Coronary artery (tissue), 2 donors: ENCODE measurements at regions not wholly inside any gene's neighbourhood (a gene's known extent, or its start where the extent isn't known, plus 50 kb on each side); places are given as distances from the start of the nearest gene placed in this dataset.
A peak's percentile ranks its signal among the peaks of the same experiment; 100 is the strongest.

Source experiments
- DNase-seq: peaks from one replicate; pipeline ENCODE4 v3.0.0-alpha.2; 2017; ENCODE audit warnings: low spot score
- H3K27ac ChIP-seq, 2 donors: fragments of 200-600 bp; sonication (generic); one replicate each; pipeline ENCODE4 v1.5.1; 2016 to 2019
- H3K4me3 ChIP-seq: fragments of 200-600 bp; sonication (generic); 2 replicates; pipeline ENCODE4 v1.5.1; 2016; ENCODE audit warnings: mild to moderate bottlenecking, moderate library complexity
- TF ChIP-seq, protein P1 (sequence below): fragments of 200-600 bp; sonication (generic); IDR thresholded peaks from one replicate; pipeline ENCODE4 v1.5.1; 2019; ENCODE audit warnings: antibody characterized with exemption

- Histone ChIP-seq H3K27ac (no peak overlapping the region), H3K4me3 (no peak overlapping the region)
- TF ChIP-seq, protein P1, sequence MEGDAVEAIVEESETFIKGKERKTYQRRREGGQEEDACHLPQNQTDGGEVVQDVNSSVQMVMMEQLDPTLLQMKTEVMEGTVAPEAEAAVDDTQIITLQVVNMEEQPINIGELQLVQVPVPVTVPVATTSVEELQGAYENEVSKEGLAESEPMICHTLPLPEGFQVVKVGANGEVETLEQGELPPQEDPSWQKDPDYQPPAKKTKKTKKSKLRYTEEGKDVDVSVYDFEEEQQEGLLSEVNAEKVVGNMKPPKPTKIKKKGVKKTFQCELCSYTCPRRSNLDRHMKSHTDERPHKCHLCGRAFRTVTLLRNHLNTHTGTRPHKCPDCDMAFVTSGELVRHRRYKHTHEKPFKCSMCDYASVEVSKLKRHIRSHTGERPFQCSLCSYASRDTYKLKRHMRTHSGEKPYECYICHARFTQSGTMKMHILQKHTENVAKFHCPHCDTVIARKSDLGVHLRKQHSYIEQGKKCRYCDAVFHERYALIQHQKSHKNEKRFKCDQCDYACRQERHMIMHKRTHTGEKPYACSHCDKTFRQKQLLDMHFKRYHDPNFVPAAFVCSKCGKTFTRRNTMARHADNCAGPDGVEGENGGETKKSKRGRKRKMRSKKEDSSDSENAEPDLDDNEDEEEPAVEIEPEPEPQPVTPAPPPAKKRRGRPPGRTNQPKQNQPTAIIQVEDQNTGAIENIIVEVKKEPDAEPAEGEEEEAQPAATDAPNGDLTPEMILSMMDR = no peak
- no peak for DNase-seq
These were observed 245.8 kb downstream of the TLE4 start for GRCh38 chr9:79817438-79818004.

GRCh38 chr9:79813258-79813638 is 241.5 kb downstream of the TLE4 start:
- Histone ChIP-seq H3K27ac (no peak overlapping the region), H3K4me3 (no peak overlapping the region)
- TF ChIP-seq, protein P1 = no peak
- no peak for DNase-seq

DNA sequence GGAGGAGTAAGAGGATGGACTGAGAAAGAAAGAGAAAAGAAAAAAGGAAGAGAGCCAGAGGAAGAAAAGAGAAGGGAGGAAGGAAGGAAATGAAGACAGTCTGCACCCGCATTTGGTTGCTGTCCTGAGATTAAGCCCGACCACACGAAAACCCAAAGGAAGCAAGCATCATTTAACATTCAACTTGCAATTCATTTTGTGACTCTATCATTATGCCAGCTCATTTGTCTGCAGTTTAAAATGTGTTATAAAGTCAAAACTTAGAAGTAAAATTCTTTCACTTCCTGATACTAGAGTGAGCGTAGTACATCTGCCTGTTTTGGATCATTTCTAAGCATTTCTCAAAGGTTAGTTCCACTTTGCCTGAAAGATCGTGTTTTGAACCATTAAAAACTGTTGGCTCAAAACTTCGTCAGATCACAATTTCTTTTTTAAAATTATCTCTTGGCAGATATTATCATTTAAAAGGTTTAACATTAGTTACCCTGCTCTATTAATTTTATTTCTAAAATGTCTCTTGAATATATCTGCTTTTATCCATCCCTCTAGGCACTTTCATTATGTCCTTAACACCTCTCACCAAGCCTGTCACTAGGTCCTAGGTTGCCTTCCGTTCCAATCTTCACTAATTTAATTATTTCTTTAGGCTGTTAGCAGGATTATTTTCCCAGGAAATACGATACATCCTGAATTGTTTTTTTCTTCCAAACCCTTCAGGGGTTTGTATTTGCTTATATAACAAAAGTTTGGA is 240.9 kb downstream of the TLE4 start:
- peak overlapping the region; percentile 48 for H3K4me3 ChIP-seq
- H3K27ac ChIP-seq = no peak overlapping the region
- TF ChIP-seq, protein P1 = no peak
- no peak for DNase-seq

GRCh38 chr9:79812099-79812498 is 240.3 kb downstream of the TLE4 start:
- Histone ChIP-seq H3K4me3 (peak overlapping the region; percentile 48), H3K27ac (no peak overlapping the region)
- DNase-seq = no peak
- TF ChIP-seq, protein P1 = no peak

DNA sequence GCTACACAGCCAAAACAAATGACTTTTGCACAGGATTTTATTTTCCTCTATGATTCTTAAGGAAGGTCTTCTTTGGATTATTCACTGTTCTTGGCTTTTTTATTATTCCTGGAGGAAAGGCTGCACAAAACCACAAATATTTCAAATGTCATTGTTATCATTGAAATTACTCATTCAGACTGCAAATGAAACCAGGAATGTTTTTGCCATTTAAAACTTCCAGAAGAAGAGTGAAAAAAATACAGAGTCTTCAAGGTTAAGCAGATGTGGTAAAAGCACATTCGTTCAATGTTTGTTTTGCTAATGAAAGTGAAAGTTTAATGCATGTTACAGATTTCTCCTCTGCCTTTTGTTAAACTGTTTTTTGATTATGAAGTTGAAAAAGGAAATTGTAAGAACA is 238.2 kb downstream of the TLE4 start:
- no peak for DNase-seq
- Histone ChIP-seq H3K4me3 (no peak overlapping the region), H3K27ac (no peak overlapping the region)
- TF ChIP-seq, protein P1 = no peak

DNA sequence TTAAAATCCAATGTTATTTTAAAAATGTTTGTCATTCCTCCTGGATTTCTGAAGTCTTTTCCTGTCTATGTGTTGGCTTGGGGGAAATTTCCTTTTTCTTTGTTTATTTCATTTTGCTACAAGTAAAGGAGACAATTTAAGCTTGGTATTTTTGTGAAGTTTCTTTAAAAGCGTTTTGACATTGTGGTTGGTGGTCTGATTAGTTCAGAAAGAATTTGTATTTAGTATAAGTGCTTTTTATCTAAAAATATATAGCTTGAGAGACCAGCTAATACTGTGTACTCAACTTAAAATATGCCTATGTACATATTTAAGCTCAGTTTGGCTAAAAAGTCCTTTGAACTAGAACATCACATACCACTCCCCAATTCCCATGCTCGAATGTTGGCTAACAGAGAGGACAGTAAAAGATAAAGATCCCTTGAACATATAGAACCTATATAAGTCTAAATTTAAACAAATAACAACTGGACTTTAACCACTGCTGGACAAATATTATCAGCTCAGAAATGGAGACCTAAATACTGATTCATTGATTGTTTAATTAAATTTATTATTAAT is 237.6 kb downstream of the TLE4 start:
- TF ChIP-seq, protein P1 = no peak
- no peak overlapping the region for H3K27ac ChIP-seq
- no peak overlapping the region for H3K4me3 ChIP-seq

GRCh38 chr9:79807971-79808370 is 236.2 kb downstream of the TLE4 start:
- TF ChIP-seq, protein P1 = no peak
- H3K27ac ChIP-seq = no peak overlapping the region
- no peak for DNase-seq

More for the DNA sequence above, 237.6 kb downstream of the TLE4 start:
- no peak for DNase-seq

More at GRCh38 chr9:79807971-79808370, 236.2 kb downstream of the TLE4 start:
- no peak overlapping the region for H3K4me3 ChIP-seq
